PC-9 (cell line): ENCODE measurements at regions not wholly inside any gene's neighbourhood (a gene's known extent, or its start where the extent isn't known, plus 50 kb on each side); places are given as distances from the start of the nearest gene placed in this dataset.

Experiments used
- BruUV-seq: library from RNA; stranded (reverse); fragments of 400-500 nt; replicated peaks from 2 replicates; lab custom pipeline; 2021; lab: Mats Ljungman, UMichigan
- CTCF ChIA-PET: fragments of 300-600 bp; sonication (Branson Sonifier 250); formaldehyde crosslinking; loops from one replicate; lab custom pipeline; 2022; ENCODE audit warnings: antibody characterized with exemption; lab: Charles Lee
- POLR2A ChIA-PET: fragments of 300-600 bp; sonication (Branson Sonifier 250); formaldehyde crosslinking; loops from one replicate; lab custom pipeline; 2022; ENCODE audit warnings: antibody characterized with exemption; ENCODE audit not compliant: unreplicated experiment; lab: Charles Lee
- DNase-seq, 2 experiments: peaks; one replicate each; pipeline versions ENCODE4 v3.0.0 to v3.0.0-alpha.2; 2015 to 2022; ENCODE audit warnings: mixed read lengths in 1 of 2
- H2AFZ ChIP-seq: fragments of 200-600 bp; sonication (generic); 2 replicates; pipeline ENCODE4 v1.8.1; 2017; ENCODE audit warnings: antibody characterized with exemption
- H3F3A ChIP-seq: fragments of 200-600 bp; sonication (generic); 2 replicates; pipeline ENCODE4 v1.8.1; 2017; ENCODE audit warnings: antibody characterized with exemption, mild to moderate bottlenecking, low read depth; ENCODE audit not compliant: insufficient read depth
- H3K27ac ChIP-seq: fragments of 200-600 bp; sonication (generic); 2 replicates; pipeline ENCODE4 v1.6.1; 2016; ENCODE audit warnings: mixed run types
- H3K27me3 ChIP-seq: fragments of 200-600 bp; sonication (generic); 2 replicates; pipeline ENCODE4 v1.6.1; 2016; ENCODE audit warnings: low read depth, mixed run types; ENCODE audit not compliant: insufficient read depth
- H3K36me3 ChIP-seq: fragments of 200-600 bp; sonication (generic); 2 replicates; pipeline ENCODE4 v1.6.1; 2016; ENCODE audit warnings: low read depth, mixed run types
- H3K4me1 ChIP-seq: fragments of 200-600 bp; sonication (generic); replicated peaks from 2 replicates; pipeline ENCODE4 v1.6.1; 2016; ENCODE audit warnings: mixed run types; ENCODE audit not compliant: insufficient read depth
- H3K4me2 ChIP-seq: fragments of 200-600 bp; sonication (generic); 2 replicates; pipeline ENCODE4 v1.6.1; 2017; ENCODE audit warnings: mixed run types
- H3K4me3 ChIP-seq: fragments of 200-600 bp; sonication (generic); 2 replicates; pipeline ENCODE4 v1.6.1; 2016; ENCODE audit warnings: mixed run types
- H3K79me2 ChIP-seq: fragments of 200-600 bp; sonication (generic); 2 replicates; pipeline ENCODE4 v1.6.1; 2017; ENCODE audit warnings: low read depth, mixed run types
- H3K9me2 ChIP-seq: fragments of 200-600 bp; sonication (generic); 2 replicates; pipeline ENCODE4 v1.8.1; 2017; ENCODE audit warnings: mild to moderate bottlenecking; ENCODE audit not compliant: insufficient read depth
- H3K9me3 ChIP-seq: fragments of 200-600 bp; sonication (generic); 2 replicates; pipeline ENCODE4 v1.8.1; 2016; ENCODE audit warnings: low read depth; ENCODE audit not compliant: insufficient read depth
- H4K20me1 ChIP-seq: fragments of 200-600 bp; sonication (generic); 2 replicates; pipeline ENCODE4 v1.8.1; 2017; ENCODE audit not compliant: insufficient read depth
- EZH2 ChIP-seq: fragments of 200-600 bp; sonication (generic); IDR thresholded peaks from 2 replicates; pipeline ENCODE4 v1.8.0; 2017; ENCODE audit warnings: antibody characterized with exemption, low read depth
- intact Hi-C: fragments of 100-400 bp; cut with micrococcal nuclease; formaldehyde crosslinking; loops from one replicate; pipeline ENCODE4 v1.10.0; 2022; ENCODE audit not compliant: unreplicated experiment
- TF ChIP-seq, protein P1 (sequence below): fragments of 200-600 bp; sonication (generic); conservative IDR thresholded peaks from 2 replicates; pipeline ENCODE4 v1.6.1; 2017; ENCODE audit warnings: mixed run types, antibody characterized with exemption, mild to moderate bottlenecking, moderate library complexity

DNA sequence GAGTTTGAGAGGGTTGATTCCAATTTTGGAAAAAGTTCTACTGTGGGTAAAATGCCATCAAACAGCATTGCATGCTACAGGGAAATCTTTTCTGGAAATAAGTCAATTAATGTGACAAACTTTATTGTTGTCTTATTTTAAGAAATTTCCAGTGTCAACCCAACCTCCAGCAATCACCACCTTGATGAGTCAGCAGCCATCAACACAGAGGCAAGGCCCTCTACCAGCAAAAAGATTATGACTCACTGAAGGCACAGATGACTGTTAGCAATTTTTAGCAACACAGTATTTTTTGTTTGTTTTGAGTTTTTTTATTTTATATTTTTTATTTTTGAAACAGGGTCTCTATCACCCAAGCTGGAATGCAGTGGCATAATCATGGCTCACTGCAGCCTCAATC is 165.4 kb upstream of the C1QTNF7 start:
- Histone ChIP-seq H3K4me3 (no peak overlapping the region), H3K9me2 (no peaks in the 10 kb centered on the region), H3K9me3 (no peaks in the 10 kb centered on the region), H2AFZ (no peak overlapping the region), H4K20me1 (no peaks in the 10 kb centered on the region), H3K27me3 (no peaks in the 10 kb centered on the region), H3K4me1 (no peaks in the 10 kb centered on the region), H3F3A (no peaks in the 10 kb centered on the region), H3K4me2 (no peak overlapping the region), H3K79me2 (no peaks in the 10 kb centered on the region), H3K36me3 (no peaks in the 10 kb centered on the region), H3K27ac (no peak overlapping the region)
- intact Hi-C loops, result no loop called here
- POLR2A ChIA-PET, result no interaction called here
- CTCF ChIA-PET, result no interaction called here
- DNase-seq, result no peak
- TF ChIP-seq EZH2, result no peak
- TF ChIP-seq, protein P1, sequence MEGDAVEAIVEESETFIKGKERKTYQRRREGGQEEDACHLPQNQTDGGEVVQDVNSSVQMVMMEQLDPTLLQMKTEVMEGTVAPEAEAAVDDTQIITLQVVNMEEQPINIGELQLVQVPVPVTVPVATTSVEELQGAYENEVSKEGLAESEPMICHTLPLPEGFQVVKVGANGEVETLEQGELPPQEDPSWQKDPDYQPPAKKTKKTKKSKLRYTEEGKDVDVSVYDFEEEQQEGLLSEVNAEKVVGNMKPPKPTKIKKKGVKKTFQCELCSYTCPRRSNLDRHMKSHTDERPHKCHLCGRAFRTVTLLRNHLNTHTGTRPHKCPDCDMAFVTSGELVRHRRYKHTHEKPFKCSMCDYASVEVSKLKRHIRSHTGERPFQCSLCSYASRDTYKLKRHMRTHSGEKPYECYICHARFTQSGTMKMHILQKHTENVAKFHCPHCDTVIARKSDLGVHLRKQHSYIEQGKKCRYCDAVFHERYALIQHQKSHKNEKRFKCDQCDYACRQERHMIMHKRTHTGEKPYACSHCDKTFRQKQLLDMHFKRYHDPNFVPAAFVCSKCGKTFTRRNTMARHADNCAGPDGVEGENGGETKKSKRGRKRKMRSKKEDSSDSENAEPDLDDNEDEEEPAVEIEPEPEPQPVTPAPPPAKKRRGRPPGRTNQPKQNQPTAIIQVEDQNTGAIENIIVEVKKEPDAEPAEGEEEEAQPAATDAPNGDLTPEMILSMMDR, result no peak
- BruUV-seq, result no TSS peak

DNA sequence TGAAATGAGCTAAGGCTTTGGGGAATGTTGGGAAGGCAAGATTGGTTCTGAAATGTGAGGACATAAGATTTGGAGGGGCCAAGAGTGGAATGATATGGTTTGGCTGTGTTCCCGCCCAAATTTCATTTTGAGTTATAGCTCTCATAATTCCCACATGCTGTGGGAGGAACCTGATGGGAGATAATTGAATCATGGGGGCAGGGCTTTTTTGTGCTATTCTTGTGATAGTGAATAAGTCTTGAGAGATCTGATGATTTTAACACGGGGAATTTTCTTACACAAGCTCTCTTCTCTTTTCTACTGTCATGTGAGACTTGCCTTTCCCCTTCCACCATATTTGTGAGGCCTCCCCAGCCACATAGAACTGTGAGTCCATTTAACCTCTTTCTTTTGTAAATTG is 157.6 kb upstream of the C1QTNF7 start:
- Histone ChIP-seq H3K36me3 (no peaks in the 10 kb centered on the region), H3K9me3 (no peaks in the 10 kb centered on the region), H2AFZ (no peak overlapping the region), H3K27me3 (no peaks in the 10 kb centered on the region), H3K79me2 (no peaks in the 10 kb centered on the region), H3K27ac (no peak overlapping the region), H3K9me2 (no peaks in the 10 kb centered on the region; the same call in 1 of the 2 replicates), H3F3A (no peaks in the 10 kb centered on the region), H3K4me2 (no peak overlapping the region), H4K20me1 (no peaks in the 10 kb centered on the region), H3K4me3 (no peak overlapping the region), H3K4me1 (no peaks in the 10 kb centered on the region)
- POLR2A ChIA-PET, result no interaction called here
- TF ChIP-seq, protein P1, result no peak
- TF ChIP-seq EZH2, result no peak
- no peak for DNase-seq
- CTCF ChIA-PET, result no interaction called here
- no TSS peak for BruUV-seq
- intact Hi-C loops, result no loop called here

DNA sequence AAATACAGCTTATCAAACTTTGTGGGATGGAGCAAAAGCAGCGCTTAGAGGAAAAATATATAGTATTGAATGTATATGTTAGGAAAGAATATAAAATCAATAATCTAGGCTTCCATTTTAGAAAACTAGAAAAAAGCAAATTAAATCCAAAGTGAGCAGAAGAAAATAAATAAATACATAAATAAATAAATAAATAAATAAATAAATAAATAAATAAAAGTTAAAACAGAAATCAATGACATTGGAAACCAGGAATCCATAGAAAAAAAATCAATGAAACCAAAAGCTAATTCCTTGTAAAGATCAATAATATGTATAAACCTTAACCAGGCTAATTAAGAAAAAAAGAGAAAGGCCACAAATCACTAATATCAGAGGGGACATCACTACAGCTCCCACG is 141.8 kb upstream of the C1QTNF7 start:
- Histone ChIP-seq H3K9me2 (no peaks in the 10 kb centered on the region), H3K27me3 (no peaks in the 10 kb centered on the region), H4K20me1 (no peaks in the 10 kb centered on the region), H3K4me1 (no peaks in the 10 kb centered on the region), H3K4me3 (no peak overlapping the region), H3F3A (no peaks in the 10 kb centered on the region), H2AFZ (no peak overlapping the region), H3K9me3 (no peaks in the 10 kb centered on the region), H3K79me2 (no peaks in the 10 kb centered on the region), H3K36me3 (no peaks in the 10 kb centered on the region), H3K4me2 (no peak overlapping the region), H3K27ac (no peak overlapping the region)
- POLR2A ChIA-PET, result no interaction called here
- DNase-seq, result no peak
- CTCF ChIA-PET, result no interaction called here
- intact Hi-C loops, result no loop called here
- BruUV-seq, result no TSS peak
- no peak for TF ChIP-seq EZH2
- TF ChIP-seq, protein P1, result no peak
